ENCODE measurements at regions not wholly inside any gene's neighbourhood (a gene's known extent, or its start where the extent isn't known, plus 50 kb on each side); places are given as distances from the start of the nearest gene placed in this dataset.

DNA sequence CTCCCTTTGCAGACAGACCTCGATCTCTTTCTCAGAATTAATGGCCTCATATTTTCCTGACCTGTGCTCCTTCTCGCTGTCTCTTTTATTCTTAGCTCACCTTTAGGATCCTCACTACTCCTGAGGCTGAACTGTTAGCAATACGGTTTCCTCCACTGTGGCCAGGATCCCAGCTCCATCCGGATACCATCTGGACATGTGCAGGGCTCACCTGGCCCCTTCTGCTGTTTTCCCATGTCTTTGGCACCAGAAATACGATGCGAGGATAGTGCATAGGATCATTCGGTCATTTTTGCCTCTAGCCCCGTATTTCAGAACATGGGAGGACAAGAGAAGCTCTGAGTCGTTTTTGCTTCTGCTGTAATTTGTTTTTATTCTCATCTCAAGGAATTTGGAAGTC lies 108.5 kb upstream of the KIF26B start:
- Histone ChIP-seq H3K27me3 (ENCODE audit: control insufficient read depth in 3 of 3, insufficient read depth in 3 of 3, low read length in 2 of 3) (no peaks in the 10 kb centered on the region), H3K9ac (ENCODE audit: insufficient read depth in 1 of 2, low read length in 2 of 2) (no peak overlapping the region), H3K9me3 (ENCODE audit: control insufficient read depth in 4 of 4, insufficient read depth in 3 of 4, low read length in 3 of 4) (no peaks in the 10 kb centered on the region), H3K27ac (ENCODE audit: low read depth in 1 of 2, low read length in 1 of 2) (no peak overlapping the region), H3K4me3 (no peak overlapping the region), H3K4me1 (ENCODE audit: control insufficient read depth in 5 of 5, insufficient read depth in 5 of 5, low read length in 5 of 5) (peaks cover 0 to 12% (median 0%) of the 10 kb centered on the region in 5 donors), H3K36me3 (ENCODE audit: control insufficient read depth in 4 of 4, insufficient read depth in 4 of 4, low read length in 4 of 4) (no peaks in the 10 kb centered on the region)
- no peak for TF ChIP-seq CTCF (IDR thresholded peaks at IDR 0.05; ENCODE audit: control extremely low read depth, extremely low read depth)
- ATAC-seq (ENCODE audit: insufficient read depth, low FRiP score) (no peak), DNase-seq (no peak)
- WGBS, 2 donors: 92 to 95% methylated on average over 9 of the region's 9 CpGs

DNA sequence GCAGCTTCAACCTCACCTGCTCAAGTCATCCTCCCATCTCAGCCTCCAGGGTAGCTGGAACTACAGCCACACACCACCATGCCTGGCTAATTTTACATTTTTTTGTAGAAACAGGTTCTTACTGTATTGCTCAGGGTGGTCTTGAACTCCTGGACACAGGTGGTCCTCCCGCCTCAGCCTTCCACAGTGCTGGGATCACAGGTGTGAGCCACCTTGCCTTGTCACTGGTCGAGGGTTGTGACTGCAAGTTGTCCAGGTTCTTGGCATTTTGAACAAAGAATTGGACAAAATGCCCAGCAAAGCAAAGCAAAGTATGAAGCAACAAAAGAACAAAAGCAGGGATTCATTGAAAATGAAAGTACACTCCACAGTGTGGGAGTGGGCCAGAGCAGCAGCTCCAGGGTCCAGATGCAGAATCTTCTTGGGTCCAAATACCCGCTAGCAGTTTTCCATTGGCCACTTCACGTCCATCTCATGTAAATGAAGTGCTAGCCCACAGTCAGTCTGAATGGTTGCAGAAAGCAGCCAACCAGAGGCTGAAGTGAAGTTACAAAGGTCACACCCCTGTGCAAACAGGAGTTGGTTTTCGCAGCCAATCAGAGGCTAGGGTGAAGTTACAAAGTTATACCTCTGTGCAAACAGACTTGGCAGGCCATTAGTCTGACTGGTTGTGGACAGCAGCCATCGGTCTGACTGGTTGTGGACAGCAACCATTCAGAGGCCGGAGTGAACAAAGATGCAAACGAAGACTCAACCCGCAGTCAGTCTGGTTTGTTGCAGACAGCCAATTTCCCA lies 109.5 kb upstream of the KIF26B start:
- Histone ChIP-seq H3K27me3 (ENCODE audit: control insufficient read depth in 3 of 3, insufficient read depth in 3 of 3, low read length in 2 of 3) (no peaks in the 10 kb centered on the region), H3K4me1 (ENCODE audit: control insufficient read depth in 5 of 5, insufficient read depth in 5 of 5, low read length in 5 of 5) (peaks cover 0 to 10% (median 0%) of the 10 kb centered on the region in 5 donors), H3K9me3 (ENCODE audit: control insufficient read depth in 4 of 4, insufficient read depth in 3 of 4, low read length in 3 of 4) (no peaks in the 10 kb centered on the region), H3K9ac (ENCODE audit: insufficient read depth in 1 of 2, low read length in 2 of 2) (no peak overlapping the region), H3K36me3 (ENCODE audit: control insufficient read depth in 4 of 4, insufficient read depth in 4 of 4, low read length in 4 of 4) (no peaks in the 10 kb centered on the region), H3K27ac (ENCODE audit: low read depth in 1 of 2, low read length in 1 of 2) (no peak overlapping the region), H3K4me3 (no peak overlapping the region)
- ATAC-seq (ENCODE audit: insufficient read depth, low FRiP score): no peak
- no peak for TF ChIP-seq CTCF (IDR thresholded peaks at IDR 0.05; ENCODE audit: control extremely low read depth, extremely low read depth)
- WGBS, 2 donors: 77 to 79% methylated on average over 9 of the region's 9 CpGs
- no peak for DNase-seq

DNA sequence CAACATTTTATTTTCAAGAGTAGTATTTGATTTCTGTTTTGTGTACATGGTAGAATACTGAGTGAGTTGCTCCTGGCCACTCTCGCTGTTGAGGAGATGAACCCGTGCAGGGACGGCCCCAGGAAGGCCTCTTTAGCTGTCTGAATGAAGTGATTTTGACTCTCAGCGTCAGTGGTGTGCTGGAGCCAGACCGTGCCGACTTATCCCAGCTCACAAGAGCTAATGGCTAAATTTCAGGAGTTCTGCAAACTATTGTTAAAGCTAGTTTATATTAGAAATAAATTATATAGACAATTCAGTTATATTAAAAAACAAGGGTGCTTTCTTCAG lies 111.2 kb upstream of the KIF26B start:
- peak; percentile 48 to 75 (median 61) for DNase-seq
- peak overlapping the region in 1 of 2 donors; percentile 10 for H3K27ac ChIP-seq (ENCODE audit: low read depth in 1 of 2, low read length in 1 of 2)
- ATAC-seq (ENCODE audit: insufficient read depth, low FRiP score): no peak
- 77 to 90% methylated on average over 6 of the region's 6 CpGs for WGBS, 2 donors
- peaks cover 0 to 10% (median 0%) of the 10 kb centered on the region in 5 donors for H3K4me1 ChIP-seq (ENCODE audit: control insufficient read depth in 5 of 5, insufficient read depth in 5 of 5, low read length in 5 of 5)
- TF ChIP-seq CTCF (IDR thresholded peaks at IDR 0.05; ENCODE audit: control extremely low read depth, extremely low read depth): no peak
- no peaks in the 10 kb centered on the region for H3K27me3 ChIP-seq (ENCODE audit: control insufficient read depth in 3 of 3, insufficient read depth in 3 of 3, low read length in 2 of 3)
- H3K4me3 ChIP-seq: no peak overlapping the region
- no peaks in the 10 kb centered on the region for H3K36me3 ChIP-seq (ENCODE audit: control insufficient read depth in 4 of 4, insufficient read depth in 4 of 4, low read length in 4 of 4)
- no peak overlapping the region for H3K9ac ChIP-seq (ENCODE audit: insufficient read depth in 1 of 2, low read length in 2 of 2)
- no peaks in the 10 kb centered on the region for H3K9me3 ChIP-seq (ENCODE audit: control insufficient read depth in 4 of 4, insufficient read depth in 3 of 4, low read length in 3 of 4)

Data from lung (tissue), 11 donors.